GM21723 (cell line): ENCODE measurements at regions not wholly inside any gene's neighbourhood (a gene's known extent, or its start where the extent isn't known, plus 50 kb on each side); places are given as distances from the start of the nearest gene placed in this dataset.

Source experiments
- ATAC-seq: cut with Tn5 transposase; IDR thresholded peaks from one replicate; pipeline ENCODE4 v1.9.1; 2021; ENCODE audit warnings: mild to moderate bottlenecking, moderate library complexity; ENCODE audit not compliant: unreplicated experiment

DNA sequence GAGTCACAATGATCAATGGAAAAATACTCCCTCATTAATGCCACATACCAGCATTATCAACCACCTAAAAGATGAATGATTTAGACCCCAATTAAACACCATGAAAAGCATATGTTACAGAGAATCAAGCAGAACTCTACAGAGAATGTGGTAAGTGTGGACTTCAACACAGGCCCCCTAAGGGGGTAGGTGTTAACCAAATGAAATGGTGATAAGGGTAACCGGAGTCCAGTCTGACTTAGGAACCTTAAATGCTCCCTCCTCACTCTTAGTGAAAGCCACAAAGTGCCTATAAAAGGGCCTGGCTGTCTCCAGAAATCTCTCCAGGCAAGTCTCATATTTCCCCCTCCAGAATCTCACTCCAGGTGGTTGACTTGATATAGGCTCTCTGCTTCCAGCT is 149.2 kb upstream of the FOXD3 start:
- ATAC-seq: no peak

DNA sequence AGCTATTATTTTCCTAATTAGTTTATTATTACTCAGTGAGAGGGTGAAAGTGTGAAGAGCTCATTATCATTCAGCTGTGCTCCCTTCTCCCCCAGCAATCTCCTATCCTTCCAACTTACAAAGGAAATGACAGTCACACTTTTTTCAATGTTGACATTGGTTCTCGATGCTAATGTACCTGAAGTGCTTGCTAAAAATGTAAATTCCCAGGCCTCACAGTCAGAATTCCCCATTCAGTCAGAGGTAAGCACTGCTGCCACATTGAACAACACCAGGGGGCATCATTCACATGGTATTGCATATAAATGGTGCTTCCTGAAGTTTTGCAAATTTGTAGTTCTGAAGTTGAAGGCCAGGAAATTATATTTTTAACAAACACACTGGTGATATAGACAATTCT is 132.7 kb upstream of the FOXD3 start:
- ATAC-seq: no peak

DNA sequence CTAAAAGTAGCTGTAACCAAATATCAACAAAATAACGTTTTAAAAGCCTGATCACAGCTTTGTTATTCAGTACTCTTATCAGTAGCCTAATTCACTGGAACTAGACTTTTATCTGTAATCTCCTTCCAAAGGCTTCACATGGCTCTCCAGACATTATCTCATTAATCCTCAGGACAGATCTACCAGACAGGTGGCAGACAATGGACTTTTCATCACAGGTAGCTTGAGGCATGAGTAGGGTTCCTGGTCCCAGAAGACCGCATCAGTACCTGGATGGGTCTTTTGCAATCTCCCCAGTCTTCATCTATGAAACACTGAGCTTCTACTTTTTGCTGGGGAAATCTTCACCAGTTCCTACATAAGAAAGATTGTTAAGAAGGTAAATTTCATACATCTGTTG is 132.2 kb upstream of the FOXD3 start:
- ATAC-seq: no peak

DNA sequence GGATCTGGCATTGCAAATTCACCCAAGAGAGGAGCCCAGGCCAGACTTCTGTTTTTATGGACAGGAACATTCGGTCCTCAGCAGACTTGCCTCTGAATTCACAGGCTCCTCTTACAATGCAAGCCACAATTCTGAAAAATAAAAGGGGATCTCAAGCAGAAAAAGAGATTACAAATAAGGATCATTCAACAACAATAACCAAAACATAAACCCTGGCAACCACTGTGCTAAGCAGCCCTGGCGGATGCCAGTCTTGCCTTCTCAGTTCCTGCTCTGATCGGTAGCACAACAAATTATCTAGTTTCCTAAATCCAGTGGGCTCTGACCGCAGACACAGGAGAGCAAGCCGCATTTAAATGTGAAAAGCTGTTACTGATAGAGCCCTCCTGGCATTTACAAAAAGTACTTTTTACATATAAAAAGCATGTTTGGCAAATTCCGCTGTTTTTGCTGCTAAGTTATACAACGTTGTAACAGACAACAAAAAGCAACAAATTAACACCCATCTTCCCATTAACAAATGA is 123.4 kb upstream of the FOXD3 start:
- no peak for ATAC-seq

DNA sequence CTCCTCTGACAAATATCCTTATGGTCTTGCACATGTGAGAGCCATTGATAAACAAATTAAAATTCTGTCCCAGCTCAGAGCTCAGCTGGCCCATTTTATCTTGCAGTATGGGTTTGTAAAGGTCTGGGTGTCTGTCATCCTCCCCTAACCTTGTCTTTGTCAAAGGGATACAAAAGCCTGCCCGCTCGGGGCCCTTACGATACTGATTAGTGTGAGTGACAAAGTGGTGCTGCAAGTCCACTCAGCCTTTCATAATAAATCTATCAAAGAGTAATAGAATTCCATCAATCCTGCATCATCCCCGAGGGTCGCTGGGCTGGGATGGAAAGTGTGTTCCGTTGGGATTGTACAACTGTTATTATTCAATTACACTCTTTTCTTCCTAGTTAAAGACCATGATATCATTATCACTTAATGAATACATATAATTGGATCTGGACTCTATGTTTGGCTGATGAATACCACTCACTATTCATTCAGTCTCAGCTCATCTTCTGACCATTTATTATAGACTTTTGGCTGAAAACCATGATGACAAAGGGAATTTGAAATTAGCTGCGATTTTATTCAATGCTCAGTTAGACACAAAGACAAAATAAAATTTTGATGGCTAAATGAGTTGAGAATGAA is 122.5 kb upstream of the FOXD3 start:
- no peak for ATAC-seq

DNA sequence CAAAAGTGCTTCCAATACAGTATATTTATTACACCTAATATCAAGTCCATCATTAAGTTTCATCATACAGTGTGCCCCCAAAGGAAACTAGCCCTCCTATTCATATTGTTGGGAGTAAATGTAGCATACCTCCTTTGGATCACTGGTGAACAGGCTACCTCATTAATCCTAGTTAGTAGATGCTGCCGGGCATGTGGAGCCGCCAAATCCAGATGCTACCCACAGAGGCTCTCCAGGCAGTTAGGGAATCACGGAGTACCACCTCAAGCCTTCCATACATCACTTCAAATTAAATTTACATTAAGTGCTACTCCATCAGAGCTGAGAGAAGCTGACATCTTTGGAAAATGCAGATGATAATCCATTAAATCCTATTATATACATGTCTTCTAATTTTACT is 121.7 kb upstream of the FOXD3 start:
- no peak for ATAC-seq

DNA sequence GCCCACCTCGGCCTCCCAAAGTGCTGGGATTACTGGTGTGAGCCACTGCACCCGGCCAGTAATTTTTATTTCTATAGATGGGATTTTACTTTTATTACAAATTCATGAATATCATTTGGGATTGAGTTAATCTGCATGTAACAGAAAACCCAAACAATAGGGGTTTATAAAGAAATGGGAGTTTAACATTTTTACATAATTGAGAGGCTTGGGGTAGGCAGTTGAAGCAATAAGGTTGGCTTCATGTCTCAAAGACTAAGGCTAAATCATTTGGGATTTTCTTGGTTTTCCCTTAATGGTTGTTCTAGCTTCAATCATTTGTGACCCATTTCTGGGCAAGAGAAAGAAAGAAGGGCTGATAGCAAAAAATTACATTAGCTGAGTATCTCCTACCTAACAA is 118.7 kb upstream of the FOXD3 start:
- ATAC-seq: no peak

DNA sequence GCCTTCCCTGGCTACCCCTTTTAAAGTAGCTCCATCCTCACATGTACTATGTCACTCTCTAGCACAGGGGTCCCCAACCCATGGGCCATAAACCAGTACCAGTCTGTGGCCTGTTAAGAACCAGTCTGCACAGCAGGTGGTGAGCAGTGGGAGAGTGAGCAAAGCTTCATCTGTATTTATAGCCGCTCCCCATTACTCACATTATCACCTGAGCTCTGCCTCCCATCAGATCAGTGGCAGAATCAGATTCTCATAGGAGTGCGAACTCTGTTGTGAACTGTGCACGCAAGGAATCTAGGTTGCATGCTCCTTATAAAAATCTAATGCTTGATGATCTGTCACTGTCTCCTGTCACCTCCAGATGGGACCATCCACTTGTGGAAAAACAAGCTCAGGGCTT is 116.6 kb upstream of the FOXD3 start:
- ATAC-seq: no peak

DNA sequence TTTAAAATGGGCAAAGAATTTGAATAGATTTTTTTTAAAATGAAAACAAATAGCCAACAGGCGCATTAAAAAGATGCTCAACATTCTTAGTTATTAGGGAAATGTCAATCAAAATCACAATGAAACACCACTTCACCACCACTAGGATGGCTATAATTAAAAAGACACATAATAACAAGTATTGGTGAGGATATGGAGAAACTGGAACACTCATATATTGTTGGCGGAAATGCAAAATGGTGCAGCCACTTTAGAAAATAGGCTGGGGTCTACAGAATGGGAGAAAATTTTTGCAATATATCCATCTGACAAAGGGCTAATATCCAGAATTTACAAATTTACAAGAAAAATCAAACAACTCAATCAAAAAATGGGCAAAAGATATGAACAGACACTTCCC is 107.8 kb upstream of the FOXD3 start:
- ATAC-seq: no peak

DNA sequence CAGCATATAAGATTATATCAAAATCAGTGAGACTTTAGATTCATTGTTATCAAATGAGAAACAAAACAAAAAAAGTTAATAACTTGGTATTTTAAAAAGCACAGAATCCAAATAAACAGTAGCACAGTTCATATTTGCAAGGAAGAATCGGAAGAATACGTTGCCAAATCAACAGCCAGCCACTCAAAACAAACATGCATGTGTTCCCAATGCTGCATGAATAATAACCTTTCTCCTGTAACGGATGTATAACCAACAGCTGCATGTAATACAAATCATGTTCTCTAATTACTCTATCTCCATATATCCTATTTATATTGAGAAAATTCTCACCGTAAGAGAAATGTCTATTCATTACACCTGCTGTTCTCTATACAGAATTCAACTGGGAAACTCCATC is 98.9 kb upstream of the FOXD3 start:
- no peak for ATAC-seq

DNA sequence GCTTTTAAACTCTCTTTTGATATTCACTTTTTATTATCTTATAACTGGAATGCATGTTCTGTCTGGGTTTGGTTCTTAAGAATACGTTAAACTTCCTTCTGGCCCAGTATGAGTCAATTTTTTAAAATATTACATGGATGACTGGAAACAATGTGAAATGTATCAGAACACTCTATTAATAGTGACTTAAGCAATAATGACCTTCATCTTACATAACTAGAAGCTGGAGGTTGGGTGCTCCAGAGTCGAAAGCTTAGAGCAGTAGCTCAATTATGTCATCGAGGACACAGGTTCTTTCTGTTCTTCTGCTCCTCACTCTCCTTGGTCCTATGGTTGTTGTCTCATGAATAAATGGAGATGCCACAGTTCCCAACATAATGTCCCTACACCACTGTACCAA is 91.6 kb upstream of the FOXD3 start:
- ATAC-seq: no peak

DNA sequence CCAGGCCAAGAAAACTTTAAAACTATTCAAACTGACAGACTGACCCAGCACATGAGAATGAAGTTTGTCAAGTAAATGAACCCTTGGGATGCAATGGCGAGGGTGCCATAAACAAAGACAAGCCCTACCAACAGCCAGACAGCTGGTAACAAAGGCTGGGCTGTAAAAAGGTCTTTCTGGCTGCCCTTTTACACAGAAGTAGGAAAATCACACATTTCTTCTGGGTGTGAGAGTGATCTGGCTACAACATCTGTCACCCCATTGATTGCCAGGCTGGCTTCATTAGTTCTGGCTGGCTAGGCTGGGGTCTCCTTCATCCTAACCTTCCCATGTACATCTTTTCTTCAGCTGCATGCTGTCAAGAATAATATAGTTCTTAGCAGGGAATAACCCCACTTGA is 83.6 kb upstream of the FOXD3 start:
- no peak for ATAC-seq

DNA sequence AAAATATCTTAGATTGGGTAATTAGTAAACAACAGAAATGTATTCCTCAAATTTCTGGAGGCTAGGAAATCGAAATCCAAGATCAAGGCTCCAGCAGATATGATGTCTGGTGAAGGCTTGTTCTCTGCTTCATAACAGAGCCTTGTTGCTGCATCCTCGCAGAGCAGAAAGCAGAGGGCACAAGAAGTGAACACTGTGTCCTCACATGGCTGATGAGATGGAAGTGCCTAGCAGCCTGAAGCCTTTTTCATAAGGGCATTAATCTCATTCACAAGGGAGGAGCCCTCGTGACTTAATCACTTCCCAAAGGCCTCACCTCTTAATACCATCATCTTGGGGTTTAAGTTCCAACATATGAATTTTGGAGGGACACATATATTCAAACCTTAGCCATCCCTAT is 77.2 kb upstream of the FOXD3 start:
- no peak for ATAC-seq

DNA sequence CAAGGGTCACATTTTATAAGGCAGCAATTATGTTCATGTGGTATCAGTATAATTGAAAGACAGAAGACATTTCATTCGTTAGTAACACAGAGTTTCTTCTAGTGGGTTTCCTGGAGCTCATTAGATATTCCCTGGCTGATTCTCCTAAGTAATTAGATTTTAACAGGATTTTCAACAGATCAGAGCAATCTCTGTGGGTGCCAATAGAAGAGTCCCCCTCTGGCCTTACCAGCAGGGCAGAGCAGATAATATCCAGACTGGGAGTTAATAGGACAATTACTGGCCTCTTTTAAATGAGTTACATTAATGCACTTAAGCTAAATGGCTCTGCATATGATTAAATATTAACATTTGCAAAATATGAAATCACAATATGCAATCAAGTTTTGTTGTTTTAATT is 74.2 kb upstream of the FOXD3 start:
- ATAC-seq: no peak

DNA sequence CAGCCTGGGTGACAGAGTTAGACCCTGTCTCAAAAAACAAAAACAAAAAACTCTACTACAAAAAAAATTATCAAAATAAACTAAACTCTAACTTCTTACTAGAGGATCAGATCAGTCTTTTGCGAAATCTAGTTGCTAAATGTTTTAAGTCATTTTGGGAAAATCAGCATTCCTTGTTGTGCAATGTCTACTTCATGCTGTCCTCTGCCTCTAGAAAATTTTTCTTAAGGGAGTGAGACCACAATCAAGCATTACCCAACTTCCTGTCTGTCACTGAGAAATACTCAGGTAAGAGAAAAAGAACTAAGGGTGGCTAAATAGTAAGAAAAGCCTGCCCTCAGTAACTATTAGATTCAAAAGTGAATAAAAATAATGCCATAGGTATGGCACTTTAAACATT is 67.2 kb upstream of the FOXD3 start:
- ATAC-seq: no peak

DNA sequence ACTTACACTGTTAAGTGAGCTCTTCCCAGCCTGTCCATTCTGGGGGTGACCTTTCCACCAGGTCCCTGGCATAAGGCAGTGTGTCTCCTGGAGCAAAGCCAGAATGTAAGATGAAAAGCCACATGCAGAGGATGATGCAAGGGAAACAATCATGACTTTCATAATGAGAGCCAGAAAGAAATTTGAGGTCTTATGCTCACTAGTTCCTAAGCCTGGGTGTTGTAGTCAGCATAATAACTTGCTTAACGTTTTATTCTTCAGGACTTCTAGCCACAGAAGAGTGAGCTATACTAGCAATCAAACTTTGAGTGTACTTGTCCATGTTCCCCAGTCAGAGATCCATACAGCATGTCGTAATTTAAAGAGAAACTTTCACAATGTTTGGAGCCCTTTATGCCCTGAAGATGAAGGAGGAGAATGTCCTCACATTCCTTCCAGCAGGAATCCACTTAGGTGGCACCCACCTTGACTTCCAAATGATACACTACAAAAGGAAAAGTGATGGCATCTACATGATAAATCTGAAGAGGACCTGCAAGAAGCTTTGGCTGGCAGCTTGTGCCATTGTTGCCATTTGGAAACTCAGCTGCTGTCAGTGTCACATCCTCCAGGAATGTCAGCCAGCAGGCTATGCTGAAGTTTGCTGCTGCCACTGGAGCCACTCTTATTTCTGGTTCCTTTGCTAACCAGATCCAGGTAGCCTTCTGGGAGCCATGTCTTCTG is 60.5 kb upstream of the FOXD3 start:
- ATAC-seq: no peak

DNA sequence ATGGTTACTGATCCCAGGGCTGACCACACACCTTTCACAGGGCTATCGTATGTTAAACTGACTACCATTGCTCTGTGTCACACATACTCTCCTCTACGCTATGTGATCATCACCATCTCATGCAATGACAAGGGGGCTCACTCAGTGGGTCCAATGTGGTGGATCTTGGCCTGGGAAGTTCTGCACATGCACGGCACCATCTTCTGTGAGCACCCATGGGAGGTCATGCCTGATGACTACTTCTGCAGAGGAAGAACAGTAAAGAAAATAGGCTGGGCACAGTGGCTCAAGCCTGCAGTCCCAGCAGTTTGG is 60.0 kb upstream of the FOXD3 start:
- ATAC-seq: no peak

DNA sequence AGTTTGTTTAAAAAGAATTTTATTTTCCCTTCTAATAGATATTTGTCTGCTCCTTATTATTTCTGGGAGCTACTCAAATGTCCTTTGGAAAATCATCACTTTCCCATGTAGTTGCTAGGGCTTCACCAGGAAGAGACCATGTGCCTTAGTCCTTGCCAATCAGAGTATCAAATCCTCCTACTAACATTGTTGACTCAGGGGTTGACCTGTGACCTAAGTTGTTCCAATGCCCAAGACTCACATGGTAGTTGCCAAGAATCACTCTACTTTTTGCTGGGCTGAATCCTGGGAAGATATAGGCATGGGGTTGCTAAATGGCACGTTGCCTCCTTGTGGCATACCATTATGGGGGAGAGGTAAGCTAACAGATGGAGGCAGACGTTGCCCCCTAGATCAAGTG is 58.2 kb upstream of the FOXD3 start:
- no peak for ATAC-seq

DNA sequence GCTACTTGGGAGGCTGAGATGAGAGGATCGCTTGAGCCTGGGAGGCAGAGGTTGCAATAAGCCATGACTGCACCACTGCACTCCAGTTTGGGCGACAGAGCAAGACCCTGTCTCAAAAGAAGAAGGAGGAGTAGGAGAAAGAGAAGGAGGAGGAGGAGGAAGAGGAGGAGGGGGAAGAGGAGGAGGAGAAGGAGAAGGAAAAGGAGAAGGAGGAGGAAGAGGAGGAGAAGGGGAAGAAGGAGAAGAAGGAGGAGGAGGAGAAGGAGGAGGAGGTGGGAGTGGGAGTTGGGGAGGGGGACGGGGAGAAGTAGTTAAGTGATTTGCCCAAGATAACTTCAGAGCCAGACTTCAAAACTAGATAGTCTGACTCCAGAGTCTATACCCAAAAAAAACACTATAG is 55.5 kb upstream of the FOXD3 start:
- no peak for ATAC-seq

DNA sequence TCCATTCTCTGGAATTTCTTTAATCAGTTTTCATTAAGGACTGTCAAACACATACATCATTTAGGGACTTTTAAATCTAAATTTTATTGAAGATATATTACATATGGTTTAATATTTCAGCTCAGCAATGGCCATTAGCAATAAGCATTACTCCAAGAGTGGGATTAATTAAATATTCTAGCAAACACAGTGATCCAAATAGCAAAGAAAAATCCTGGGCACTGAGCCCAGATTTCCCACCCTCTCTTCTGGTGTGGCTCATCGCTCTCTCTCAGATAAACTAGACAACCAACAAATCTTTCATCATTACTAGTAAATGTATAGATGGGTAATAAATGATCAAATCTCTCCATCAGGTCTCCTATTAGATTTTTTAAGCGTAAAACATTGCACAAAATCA is 53.5 kb upstream of the FOXD3 start:
- ATAC-seq: no peak

DNA sequence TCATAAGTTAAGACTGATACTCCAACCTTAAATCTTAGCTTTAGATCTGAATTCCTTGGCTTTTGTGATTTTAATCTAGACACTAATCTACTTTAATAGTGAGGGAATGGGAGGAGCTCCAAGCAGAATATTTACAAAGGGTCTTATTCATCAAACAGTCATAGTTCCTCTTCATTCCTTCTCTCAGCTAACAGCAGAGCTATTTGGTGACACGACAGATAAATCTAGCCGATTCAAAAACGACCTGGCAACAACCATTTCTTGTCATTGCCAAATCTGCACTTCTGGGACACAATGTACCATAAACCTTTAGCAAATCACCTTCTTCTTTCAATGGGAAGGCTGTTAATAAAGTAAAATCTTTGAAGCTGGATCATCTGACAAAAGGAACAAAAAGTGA is 52.8 kb upstream of the FOXD3 start:
- no peak for ATAC-seq
